ENCODE measurements at regions not wholly inside any gene's neighbourhood (a gene's known extent, or its start where the extent isn't known, plus 50 kb on each side); places are given as distances from the start of the nearest gene placed in this dataset.
"Not testable (repeated sequence)": the region's sequence is repeated elsewhere in the genome, so short reads cannot be mapped to it uniquely, and the experiment has no call there.

- no peak for DNase-seq
Observed at GRCh38 chr3:80890571-80890970, 870.9 kb downstream of the GBE1 start.

- no peak for DNase-seq
Observed at GRCh38 chr3:80889535-80889934, 871.9 kb downstream of the GBE1 start.

- DNase-seq: no peak
Observed at GRCh38 chr3:80870476-80871041, 890.9 kb downstream of the GBE1 start.

- no peak for DNase-seq
Observed at GRCh38 chr3:80855482-80855881, 906.0 kb downstream of the GBE1 start.

GRCh38 chr3:80836395-80836794 lies 925.0 kb downstream of the GBE1 start:
- no peak for DNase-seq

- DNase-seq: no peak
Observed at GRCh38 chr3:80807577-80807976, 953.9 kb downstream of the GBE1 start.

- DNase-seq: no peak
Observed at GRCh38 chr3:80806673-80807072, 954.8 kb downstream of the GBE1 start.

- DNase-seq: no peak
Observed at GRCh38 chr3:80788914-80789313, 972.5 kb downstream of the GBE1 start.

GRCh38 chr3:80785875-80786274 lies 975.6 kb downstream of the GBE1 start:
- no peak for DNase-seq

GRCh38 chr3:80785475-80785874 lies 976.0 kb downstream of the GBE1 start:
- DNase-seq: no peak

GRCh38 chr3:80771085-80771484 lies 990.4 kb downstream of the GBE1 start:
- DNase-seq: no peak

GRCh38 chr3:80770106-80771074 lies 991.1 kb downstream of the GBE1 start:
- no peak for DNase-seq

- DNase-seq: no peak
Observed at GRCh38 chr3:80769683-80770082, 991.8 kb downstream of the GBE1 start.

- no peak for DNase-seq
Observed at GRCh38 chr3:80767604-80768003, 993.8 kb downstream of the GBE1 start.

GRCh38 chr3:80754969-80755368 lies 987.2 kb upstream of the ROBO1 start:
- no peak for DNase-seq

- no peak for DNase-seq
Observed at GRCh38 chr3:80753021-80753420, 985.2 kb upstream of the ROBO1 start.

GRCh38 chr3:80750637-80751036 lies 982.8 kb upstream of the ROBO1 start:
- DNase-seq: no peak

GRCh38 chr3:80734920-80735319 lies 967.1 kb upstream of the ROBO1 start:
- DNase-seq: no peak

GRCh38 chr3:80734483-80734882 lies 966.7 kb upstream of the ROBO1 start:
- no peak for DNase-seq

- DNase-seq: no peak
Observed at GRCh38 chr3:80733522-80734176, 965.9 kb upstream of the ROBO1 start.

GRCh38 chr3:80727561-80727960 lies 959.8 kb upstream of the ROBO1 start:
- not testable (repeated sequence) for DNase-seq

- DNase-seq: not testable (repeated sequence)
Observed at GRCh38 chr3:80709597-80710322, 942.0 kb upstream of the ROBO1 start.

- no peak for DNase-seq
Observed at GRCh38 chr3:80705290-80705689, 937.5 kb upstream of the ROBO1 start.
